K562 (cell line): ENCODE measurements at regions not wholly inside any gene's neighbourhood (a gene's known extent, or its start where the extent isn't known, plus 50 kb on each side); places are given as distances from the start of the nearest gene placed in this dataset.

ENCODE experiments used
- ASH1L ChIP-seq: fragments of 450-650 bp; IDR thresholded peaks from 2 replicates; pipeline ENCODE4 v1.6.1; 2018; ENCODE audit warnings: borderline replicate concordance, mild to moderate bottlenecking, low read depth; ENCODE audit not compliant: partially characterized antibody
- CBX1 ChIP-seq: sonication (generic); IDR thresholded peaks from 2 replicates; pipeline ENCODE4 v1.6.1; 2016; ENCODE audit warnings: antibody characterized with exemption, low read depth, mild to moderate bottlenecking
- CEBPG ChIP-seq, 3 experiments: fragments of 200-800 bp in 1 of 3; sonication (Bioruptor generic) in 1 of 3; sonication (generic) in 1 of 3; formaldehyde crosslinking in 1 of 3; IDR thresholded peaks in 2 of 3; conservative IDR thresholded peaks in 1 of 3; 2 replicates each; pipeline versions ENCODE4 v1.6.1 to v1.8.0; 2016 to 2022; ENCODE audit warnings: missing compliant biosample characterization in 2 of 3, missing genetic modification characterization in 2 of 3, mild to moderate bottlenecking in 1 of 3, missing genetic modification reagents in 1 of 3
- ESRRA ChIP-seq: fragments of 450-650 bp; IDR thresholded peaks from 2 replicates; pipeline ENCODE4 v1.6.1; 2014; ENCODE audit warnings: low read depth, mild to moderate bottlenecking, moderate library complexity, borderline replicate concordance
- GATAD2B ChIP-seq: fragments of 450-650 bp; IDR thresholded peaks from 2 replicates; pipeline ENCODE4 v1.6.1; 2017; ENCODE audit warnings: mild to moderate bottlenecking, borderline replicate concordance
- HDAC3 ChIP-seq: fragments of 450-650 bp; IDR thresholded peaks from 2 replicates; pipeline ENCODE4 v1.6.1; 2018; ENCODE audit warnings: borderline replicate concordance, mild to moderate bottlenecking, moderate library complexity; ENCODE audit not compliant: partially characterized antibody
- MAFG ChIP-seq: fragments of 450-650 bp; conservative IDR thresholded peaks from 2 replicates; pipeline ENCODE4 v1.6.1; 2016; ENCODE audit warnings: missing genetic modification characterization, missing compliant biosample characterization
- MXI1 ChIP-seq: IDR thresholded peaks from 2 replicates; pipeline ENCODE4 v1.6.1; 2011; ENCODE audit warnings: low read depth, mild to moderate bottlenecking, improper control_type of control experiment, low read length
- NCOR1 ChIP-seq: fragments of 450-650 bp; IDR thresholded peaks from 2 replicates; pipeline ENCODE4 v1.6.1; 2016; ENCODE audit warnings: mild to moderate bottlenecking, moderate library complexity
- RFX1 ChIP-seq: fragments of 450-650 bp; IDR thresholded peaks from 2 replicates; pipeline ENCODE4 v1.6.1; 2016; ENCODE audit warnings: mild to moderate bottlenecking, moderate library complexity
- SAFB ChIP-seq: fragments of 200-400 bp; formaldehyde crosslinking; IDR thresholded peaks from 2 replicates; pipeline ENCODE4 v1.6.1; 2017; ENCODE audit warnings: low read depth, low read length, borderline replicate concordance
- STAG1 ChIP-seq: sonication (generic); formaldehyde crosslinking; IDR thresholded peaks from 2 replicates; pipeline ENCODE4 v1.5.0; 2020; ENCODE audit warnings: missing genetic modification reagents, borderline replicate concordance
- TBL1XR1 ChIP-seq, 2 experiments: IDR thresholded peaks; 2 replicates each; pipeline ENCODE4 v1.6.1; 2012; ENCODE audit warnings: improper control_type of control experiment in 2 of 2, low read length in 2 of 2, mild to moderate bottlenecking in 1 of 2
- TEAD2 ChIP-seq: fragments of 450-650 bp; IDR thresholded peaks from 2 replicates; pipeline ENCODE4 v1.6.1; 2016; ENCODE audit warnings: missing genetic modification characterization, control low read depth, missing compliant biosample characterization
- ZBTB11 ChIP-seq, 3 experiments: fragments of 200-800 bp in 1 of 3; fragments of 250-450 bp in 1 of 3; fragments of 450-650 bp in 1 of 3; sonication (Bioruptor Pico) in 1 of 3; sonication (Bioruptor generic) in 1 of 3; formaldehyde crosslinking in 1 of 3; IDR thresholded peaks; 2 replicates each; pipeline versions ENCODE4 v1.6.1 to v1.8.0; 2016 to 2022; ENCODE audit warnings: mild to moderate bottlenecking in 2 of 3, missing genetic modification characterization in 2 of 3, missing compliant biosample characterization in 1 of 3, moderate library complexity in 1 of 3
- ZNF232 ChIP-seq: sonication (generic); formaldehyde crosslinking; IDR thresholded peaks from 2 replicates; pipeline ENCODE4 v1.8.0; 2022; ENCODE audit warnings: mild to moderate bottlenecking, missing genetic modification reagents
- ZNF408 ChIP-seq: fragments of 250-450 bp; sonication (Bioruptor Pico); IDR thresholded peaks from 2 replicates; pipeline ENCODE4 v1.4.0; 2020; ENCODE audit warnings: low read depth, mild to moderate bottlenecking, moderate library complexity
- TF ChIP-seq, protein P1 (sequence below), 2 experiments: fragments of 250-450 bp in 1 of 2; fragments of 450-650 bp in 1 of 2; sonication (Bioruptor Pico) in 1 of 2; IDR thresholded peaks; 2 replicates each; pipeline versions ENCODE4 v1.6.1 to v1.8.0; 2016 to 2021; ENCODE audit warnings: mild to moderate bottlenecking in 2 of 2, moderate library complexity in 2 of 2, missing compliant biosample characterization in 1 of 2, missing genetic modification characterization in 1 of 2
- TF ChIP-seq, protein P2 (sequence below): fragments of 200-800 bp; sonication (Bioruptor generic); IDR thresholded peaks from 2 replicates; pipeline ENCODE4 v1.6.1; 2017; ENCODE audit warnings: missing genetic modification characterization, missing compliant biosample characterization
- TF ChIP-seq, protein P3 (sequence below): sonication (generic); formaldehyde crosslinking; IDR thresholded peaks from 2 replicates; pipeline ENCODE4 v1.9.0; 2022; ENCODE audit warnings: mild to moderate bottlenecking, missing genetic modification reagents

DNA sequence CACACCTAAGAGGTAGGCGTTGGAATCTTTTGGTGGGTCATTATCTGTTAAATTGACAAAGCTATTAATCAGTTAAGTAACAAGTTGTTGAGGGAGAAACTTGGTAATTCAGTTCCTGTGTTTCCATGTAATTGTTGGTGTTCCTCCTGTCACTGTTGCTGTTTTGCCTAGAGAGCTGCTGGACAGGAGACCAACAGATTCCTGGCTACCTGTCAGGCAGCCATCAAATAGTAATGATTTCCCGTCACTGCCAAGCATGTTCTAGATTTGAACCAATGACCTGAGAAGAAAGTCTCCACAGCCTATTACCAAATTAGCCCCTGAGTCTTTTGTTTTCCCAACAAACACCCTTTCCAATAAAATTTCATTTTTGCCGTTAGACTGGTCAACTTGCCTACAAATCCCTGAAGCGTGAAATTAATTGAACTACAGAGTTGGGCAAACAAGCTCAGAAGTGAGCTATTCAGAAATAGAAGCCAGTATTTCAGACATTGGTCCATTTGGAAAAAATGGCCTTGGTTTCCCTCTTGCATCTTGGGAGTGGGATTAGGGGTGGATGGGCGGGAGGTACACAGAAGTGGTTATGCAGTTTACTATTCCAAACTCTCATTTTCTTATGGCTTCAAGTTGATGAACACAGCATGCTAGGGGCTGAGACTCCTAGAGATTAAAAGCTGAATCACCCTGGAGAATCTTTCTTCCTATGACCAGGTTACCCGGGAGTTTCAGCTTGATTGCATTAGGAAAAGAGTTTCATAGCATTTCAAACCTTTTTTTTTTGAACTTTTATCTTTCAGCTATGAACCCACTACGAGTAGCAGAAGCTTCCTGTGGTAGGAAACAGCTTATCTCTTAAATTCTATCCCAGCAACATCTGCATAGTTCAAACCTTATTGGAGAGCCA, 262.8 kb upstream of the MAF start (continued):
- TF ChIP-seq ZNF232 (CRISPR knock-in tag) (no peak), STAG1 (no peak), ZNF408 (CRISPR knock-in tag) (no peak), ZBTB11 (CRISPR knock-in tag; IDR thresholded peaks at IDR 0.05) (peak in 1 of 3 experiments; percentile 29; a peak in 2 of 6 replicates), SAFB (no peak), CEBPG (CRISPR knock-in tag; IDR thresholded peaks at IDR 0.05) (no peak), CEBPG (tag; conservative IDR thresholded peaks at IDR 0.05 in 1 of 2, IDR thresholded peaks at IDR 0.05 in 1 of 2) (peak; percentile 53 to 95; a peak in 3 of 4 replicates), RFX1 (peak; percentile 11; the same call in 1 of the 2 replicates), GATAD2B (0 out of 2 replicates have a peak, but pooled peaks have one; percentile 20), HDAC3 (no peak), NCOR1 (peak; percentile 51), MAFG (tag) (peak; percentile 82), TBL1XR1 (IDR thresholded peaks at IDR 0.05; ENCODE audit: low read length in 2 of 2) (0 out of 4 replicates have a peak, but pooled peaks of 1 of the 2 experiments have one; percentile 16), ASH1L (no peak), TEAD2 (no peak), CBX1 (no peak), MXI1 (no peak), ESRRA (no peak; the same call in 1 of the 2 replicates)
- TF ChIP-seq, protein P1, sequence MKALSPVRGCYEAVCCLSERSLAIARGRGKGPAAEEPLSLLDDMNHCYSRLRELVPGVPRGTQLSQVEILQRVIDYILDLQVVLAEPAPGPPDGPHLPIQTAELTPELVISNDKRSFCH (CRISPR knock-in tag; IDR thresholded peaks at IDR 0.05): no peak
- TF ChIP-seq, protein P1 (tag; IDR thresholded peaks at IDR 0.05): no peak
- TF ChIP-seq, protein P2, sequence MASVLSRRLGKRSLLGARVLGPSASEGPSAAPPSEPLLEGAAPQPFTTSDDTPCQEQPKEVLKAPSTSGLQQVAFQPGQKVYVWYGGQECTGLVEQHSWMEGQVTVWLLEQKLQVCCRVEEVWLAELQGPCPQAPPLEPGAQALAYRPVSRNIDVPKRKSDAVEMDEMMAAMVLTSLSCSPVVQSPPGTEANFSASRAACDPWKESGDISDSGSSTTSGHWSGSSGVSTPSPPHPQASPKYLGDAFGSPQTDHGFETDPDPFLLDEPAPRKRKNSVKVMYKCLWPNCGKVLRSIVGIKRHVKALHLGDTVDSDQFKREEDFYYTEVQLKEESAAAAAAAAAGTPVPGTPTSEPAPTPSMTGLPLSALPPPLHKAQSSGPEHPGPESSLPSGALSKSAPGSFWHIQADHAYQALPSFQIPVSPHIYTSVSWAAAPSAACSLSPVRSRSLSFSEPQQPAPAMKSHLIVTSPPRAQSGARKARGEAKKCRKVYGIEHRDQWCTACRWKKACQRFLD (CRISPR knock-in tag): peak; percentile 14; the same call in 1 of the 2 replicates
- TF ChIP-seq, protein P3, sequence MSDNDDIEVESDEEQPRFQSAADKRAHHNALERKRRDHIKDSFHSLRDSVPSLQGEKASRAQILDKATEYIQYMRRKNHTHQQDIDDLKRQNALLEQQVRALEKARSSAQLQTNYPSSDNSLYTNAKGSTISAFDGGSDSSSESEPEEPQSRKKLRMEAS (CRISPR knock-in tag): no peak
